ENCODE measurements at regions not wholly inside any gene's neighbourhood (a gene's known extent, or its start where the extent isn't known, plus 50 kb on each side); places are given as distances from the start of the nearest gene placed in this dataset.
"Not testable (repeated sequence)": the region's sequence is repeated elsewhere in the genome, so short reads cannot be mapped to it uniquely, and the experiment has no call there.

DNA sequence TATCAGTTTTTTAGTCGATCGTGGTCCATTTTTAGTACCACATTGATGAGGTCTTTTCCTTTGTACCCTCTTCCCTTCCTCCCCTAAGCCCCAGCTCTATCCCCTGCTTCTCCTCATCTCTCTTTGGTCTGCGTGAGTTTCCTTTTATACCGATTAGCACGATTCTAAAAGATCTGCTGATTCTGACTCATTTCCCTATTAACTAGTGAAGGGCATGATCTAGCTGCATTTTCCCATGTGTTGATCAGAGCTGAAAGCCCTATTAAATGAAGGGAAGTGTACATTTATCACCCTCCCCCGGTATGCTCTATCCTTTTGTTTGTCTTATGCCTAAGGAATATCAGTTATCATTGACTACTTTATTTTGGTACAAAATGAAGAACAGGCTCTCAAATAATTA is 181.7 kb upstream of the NPY2R start:
- FAIRE-seq, result no peak
- DNase-seq (ENCODE audit: low spot score), result no peak

GRCh38 chr4:155032521-155033229 is 175.8 kb upstream of the NPY2R start:
- no peak for DNase-seq (ENCODE audit: low spot score)
- no peak for FAIRE-seq

DNA sequence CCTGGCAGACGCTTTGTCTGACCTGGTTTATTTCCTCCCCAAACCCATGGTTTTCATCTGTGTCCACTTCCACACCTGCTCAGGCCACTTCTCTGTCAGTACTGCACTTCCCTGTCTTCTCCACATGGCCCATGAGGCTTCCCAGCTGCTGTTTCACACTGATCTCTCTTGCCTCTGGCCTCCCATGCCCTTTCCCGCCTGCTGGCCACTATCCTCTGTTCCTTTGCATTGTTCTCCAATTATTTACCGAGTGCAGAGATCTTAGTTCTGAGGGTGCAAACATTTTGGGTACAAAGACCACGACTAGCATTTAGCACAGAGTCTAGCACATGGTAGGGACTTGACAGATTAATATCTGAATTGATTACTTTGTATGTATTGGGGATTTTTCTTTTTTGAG is 174.8 kb upstream of the NPY2R start:
- FAIRE-seq, result no peak

DNA sequence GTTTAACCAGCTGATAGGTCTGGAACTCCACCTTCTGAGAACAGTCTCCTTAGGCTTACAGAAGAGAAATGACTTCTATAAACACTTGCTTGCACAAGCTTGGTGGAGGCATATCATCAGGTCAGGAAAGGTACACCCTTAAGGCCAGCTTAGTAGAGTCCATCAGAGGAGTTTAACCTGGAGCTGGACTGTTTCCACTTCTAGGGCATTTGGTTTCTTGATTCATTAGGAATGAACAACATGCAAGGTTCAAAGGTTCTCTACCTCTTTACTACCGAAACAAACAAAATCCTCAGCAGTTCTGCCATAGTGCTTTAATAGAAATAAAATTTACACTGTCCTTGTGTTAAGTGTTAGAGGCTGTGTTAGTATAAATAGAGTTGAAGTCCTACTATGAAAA is 171.4 kb upstream of the NPY2R start:
- DNase-seq (ENCODE audit: low spot score), result no peak
- no peak for FAIRE-seq

More for the DNA sequence above, 174.8 kb upstream of the NPY2R start:
- no peak for DNase-seq (ENCODE audit: low spot score)

GRCh38 chr4:155038459-155038858 is 170.0 kb upstream of the NPY2R start:
- FAIRE-seq (no peak), DNase-seq (ENCODE audit: low spot score) (no peak)

DNA sequence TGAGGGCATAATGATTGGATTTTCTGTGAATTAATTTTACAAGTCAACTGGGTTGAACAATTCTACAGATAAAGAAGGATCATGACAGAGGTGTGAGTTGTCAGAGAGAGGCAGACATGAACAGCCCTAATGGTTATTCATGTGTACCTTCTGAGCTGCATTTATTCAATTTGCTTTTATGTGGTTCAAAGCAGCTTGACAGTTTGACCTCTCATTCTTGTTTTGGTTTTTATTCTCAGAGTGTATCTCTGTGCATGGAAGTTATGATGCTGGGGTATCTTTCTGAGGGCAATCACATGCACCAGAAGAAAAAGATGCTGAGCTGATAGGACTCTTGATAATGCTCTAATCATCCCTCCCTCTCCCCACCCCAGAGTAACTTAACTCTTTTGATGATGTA is 169.3 kb upstream of the NPY2R start:
- DNase-seq (ENCODE audit: low spot score), result no peak
- FAIRE-seq, result no peak

DNA sequence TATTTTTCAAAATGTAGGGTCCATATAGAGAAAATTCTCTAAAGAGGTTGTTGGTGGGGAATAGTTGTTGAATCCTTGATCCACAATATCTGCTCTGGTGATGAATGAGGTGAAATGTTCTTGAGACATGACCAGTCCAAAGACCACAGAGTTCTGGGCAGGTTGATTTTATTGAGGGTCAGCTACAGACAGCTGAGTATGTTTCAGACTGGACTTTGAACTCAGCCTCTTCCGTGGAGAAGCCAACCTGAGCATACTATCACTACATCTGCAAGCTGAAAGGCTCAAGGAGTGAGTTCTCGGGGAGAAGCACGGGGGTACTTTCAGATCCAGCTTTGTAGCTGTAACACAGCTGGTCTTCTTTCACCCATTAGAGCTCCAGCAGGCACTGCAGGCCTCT is 168.4 kb upstream of the NPY2R start:
- DNase-seq (ENCODE audit: low spot score) (no peak), FAIRE-seq (no peak)

GRCh38 chr4:155042014-155042413 is 166.4 kb upstream of the NPY2R start:
- FAIRE-seq (no peak), DNase-seq (ENCODE audit: low spot score) (no peak)

GRCh38 chr4:155044251-155044650 is 164.2 kb upstream of the NPY2R start:
- not testable (repeated sequence) for DNase-seq (ENCODE audit: low spot score); FAIRE-seq

DNA sequence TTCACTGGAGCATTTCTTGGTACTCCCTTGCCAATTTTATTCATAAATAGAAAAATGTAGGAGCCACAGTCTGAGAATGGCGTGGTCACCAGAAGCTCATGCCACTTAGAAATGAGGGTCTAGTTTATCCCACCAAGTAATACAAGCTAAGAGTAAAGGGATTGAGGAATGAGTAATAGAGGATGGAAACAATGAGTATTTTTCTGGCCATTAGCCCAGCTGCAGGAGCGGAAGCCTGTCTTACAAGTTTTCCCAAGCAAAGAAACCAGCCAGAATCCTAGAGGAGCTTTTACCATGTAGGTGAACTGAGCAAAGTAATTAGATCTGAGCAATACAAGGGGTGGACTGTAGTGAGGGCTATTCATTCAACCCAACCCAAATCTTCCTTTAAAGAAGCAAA is 160.7 kb upstream of the NPY2R start:
- FAIRE-seq (no peak), DNase-seq (ENCODE audit: low spot score) (no peak)

DNA sequence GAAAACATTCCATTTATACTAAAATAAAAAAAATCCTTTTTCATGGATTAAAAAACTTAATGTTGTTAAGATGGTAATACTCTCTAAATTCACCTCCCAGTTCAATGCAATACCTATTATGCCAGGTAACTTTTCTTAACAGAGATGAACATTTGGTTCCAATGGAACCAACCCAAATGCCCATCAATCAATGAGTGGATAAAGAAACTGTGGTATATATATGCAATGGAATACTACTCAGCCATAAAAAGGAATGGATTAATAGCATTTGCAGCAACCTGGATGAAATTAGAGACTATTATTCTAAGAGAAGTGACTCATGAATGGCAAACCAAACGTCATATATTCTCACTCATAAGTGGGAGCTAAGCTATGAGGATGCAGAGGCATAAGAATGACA is 154.4 kb upstream of the NPY2R start:
- not testable (repeated sequence) for FAIRE-seq; DNase-seq (ENCODE audit: low spot score)

DNA sequence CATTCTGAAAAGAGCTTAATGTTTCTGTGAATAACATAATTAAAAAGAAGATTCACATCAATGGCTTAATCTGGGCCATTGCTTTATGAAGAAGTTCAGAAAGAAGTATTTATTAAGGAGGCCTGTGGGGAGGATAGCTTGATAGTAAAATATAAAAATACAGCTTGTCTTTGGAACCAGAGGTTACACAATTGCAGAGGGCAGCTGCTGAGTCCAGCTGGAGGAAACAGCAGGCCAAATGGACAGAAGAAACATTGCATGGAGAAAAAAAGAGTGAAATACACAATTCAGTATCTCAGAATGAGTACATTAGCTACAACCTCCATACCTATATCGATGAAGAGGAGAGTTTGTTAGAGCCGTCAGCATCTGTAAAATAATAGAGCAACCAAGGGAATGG is 148.0 kb upstream of the NPY2R start:
- FAIRE-seq (no peak), DNase-seq (ENCODE audit: low spot score) (no peak)

DNA sequence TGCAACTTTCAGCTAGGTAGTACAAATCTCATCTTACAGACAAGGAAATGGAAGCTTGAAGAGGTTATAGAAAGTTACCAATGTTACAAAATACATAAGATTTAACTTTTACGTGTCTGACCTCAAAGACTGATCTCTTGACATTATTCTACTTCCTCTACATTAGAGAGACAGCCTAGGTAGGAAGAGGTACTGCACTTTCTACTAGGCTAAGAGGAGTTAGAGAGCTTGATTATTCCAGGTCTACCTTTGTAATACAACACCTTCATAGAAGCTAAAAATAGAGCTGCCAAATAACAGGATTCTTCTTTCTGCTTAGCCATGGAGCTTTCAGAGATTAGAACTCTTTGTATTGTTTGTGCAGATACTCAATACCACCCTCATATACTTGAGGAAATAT is 147.6 kb upstream of the NPY2R start:
- DNase-seq (ENCODE audit: low spot score) (no peak), FAIRE-seq (no peak)

DNA sequence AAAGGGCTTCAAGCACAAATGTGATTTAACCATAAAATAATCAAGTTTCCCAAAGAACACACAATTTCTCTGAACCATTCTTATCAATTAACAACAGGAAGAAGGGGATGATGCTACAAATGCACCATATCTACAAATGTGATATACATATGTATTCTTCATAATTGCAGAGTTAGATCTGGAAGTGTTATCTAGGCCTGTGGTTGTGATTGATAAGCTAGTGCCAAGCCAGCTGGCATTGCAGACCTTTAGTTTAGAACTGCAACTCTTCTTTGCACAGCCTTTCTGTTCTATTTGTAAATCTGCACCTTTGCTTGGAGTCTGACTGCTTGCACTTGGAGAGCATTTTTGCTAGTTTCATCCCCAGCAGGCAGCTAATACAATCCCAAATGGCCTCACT is 145.5 kb upstream of the NPY2R start:
- DNase-seq (ENCODE audit: low spot score), result no peak
- FAIRE-seq, result no peak

- DNase-seq (ENCODE audit: low spot score); FAIRE-seq: not testable (repeated sequence)
These were observed 143.5 kb upstream of the NPY2R start for GRCh38 chr4:155064934-155065333.

- FAIRE-seq (no peak), DNase-seq (ENCODE audit: low spot score) (no peak)
These were observed 141.6 kb upstream of the NPY2R start for GRCh38 chr4:155066871-155067270.

GRCh38 chr4:155071962-155072361 is 136.5 kb upstream of the NPY2R start:
- FAIRE-seq (no peak), DNase-seq (ENCODE audit: low spot score) (no peak)

DNA sequence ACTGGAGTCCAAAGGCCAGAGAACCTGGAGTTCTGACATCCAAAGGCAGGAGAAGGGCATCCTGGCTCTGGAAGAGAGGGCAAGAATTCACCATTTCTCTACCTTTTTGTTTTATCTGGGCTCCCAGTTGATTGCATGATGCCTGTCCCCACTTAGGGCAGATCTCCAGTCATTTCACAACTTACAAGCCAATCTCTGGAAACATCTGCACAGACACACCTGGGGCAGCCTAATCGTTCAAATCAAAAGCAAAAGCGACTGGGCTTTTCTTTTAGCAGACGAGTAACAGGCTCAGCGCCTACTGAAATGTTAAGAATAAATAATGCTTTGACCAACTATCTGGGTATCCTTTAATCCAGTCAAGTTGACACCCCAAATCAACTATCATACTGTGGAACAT is 136.0 kb upstream of the NPY2R start:
- no peak for DNase-seq (ENCODE audit: low spot score)
- FAIRE-seq, result no peak

DNA sequence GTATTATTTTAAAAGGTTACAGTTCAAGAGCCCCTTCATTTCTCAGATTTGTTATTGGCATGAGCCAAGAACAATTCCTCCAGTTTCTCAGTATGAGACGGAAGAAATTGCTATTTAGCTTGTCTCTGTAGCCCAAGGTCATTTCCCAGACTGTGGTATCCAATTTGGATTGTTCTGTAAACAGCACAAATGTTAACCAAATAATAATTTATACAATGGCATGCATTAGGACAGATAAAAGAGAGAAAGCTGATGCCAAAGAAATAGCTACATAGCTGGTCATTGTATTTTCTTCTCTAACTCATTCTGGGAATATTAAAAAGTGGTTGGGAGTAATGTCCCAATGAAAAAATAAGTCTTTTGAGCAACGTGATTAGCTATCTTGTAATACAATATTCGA is 134.6 kb upstream of the NPY2R start:
- no peak for FAIRE-seq
- DNase-seq (ENCODE audit: low spot score), result no peak

GRCh38 chr4:155076256-155076785 is 132.1 kb upstream of the NPY2R start:
- DNase-seq (ENCODE audit: low spot score) (no peak), FAIRE-seq (no peak)

- DNase-seq (ENCODE audit: low spot score) (no peak), FAIRE-seq (no peak)
These were observed 130.8 kb upstream of the NPY2R start for GRCh38 chr4:155077452-155078229.

DNA sequence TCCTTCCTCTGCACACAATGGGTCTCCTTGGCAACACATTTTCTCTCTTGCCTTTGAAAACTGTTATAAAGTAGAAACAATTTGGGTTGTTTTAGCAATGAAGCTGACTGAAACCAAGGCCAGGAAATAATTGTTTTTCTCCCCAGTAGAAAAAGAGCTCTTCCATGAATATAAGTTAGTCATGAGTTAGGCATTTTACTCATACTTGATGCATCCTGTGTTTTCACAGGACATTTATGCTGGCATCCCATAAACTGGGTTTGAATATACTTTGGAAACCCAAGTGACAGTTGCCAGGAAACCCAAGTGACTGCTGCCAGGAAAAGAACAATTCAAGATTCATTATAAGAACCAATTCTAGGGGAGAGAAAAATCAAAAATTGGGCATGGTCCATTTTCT is 128.6 kb upstream of the NPY2R start:
- FAIRE-seq, result no peak
- no peak for DNase-seq (ENCODE audit: low spot score)

DNA sequence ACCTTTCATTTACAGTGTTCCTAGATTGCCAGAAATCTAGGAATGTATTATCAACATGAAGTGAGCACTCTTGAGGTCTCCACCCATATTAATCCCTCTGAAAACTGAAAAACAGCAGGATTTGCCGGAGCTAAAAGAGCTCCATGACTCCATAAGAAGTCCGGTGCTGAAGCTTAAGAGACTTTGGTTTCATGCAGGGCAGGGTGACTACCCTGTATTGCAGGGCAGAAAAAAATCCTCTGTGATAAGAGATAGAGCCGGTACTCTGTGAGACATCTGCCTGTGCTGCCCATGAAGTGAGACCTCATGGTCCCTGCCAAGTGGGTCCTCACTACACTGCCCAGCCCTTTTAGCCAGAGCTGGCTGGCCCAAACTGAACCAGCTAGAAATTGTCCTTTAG is 127.2 kb upstream of the NPY2R start:
- FAIRE-seq, result no peak
- DNase-seq (ENCODE audit: low spot score), result no peak

Measured in RCC 7860 (cell line).